Astrocyte (in vitro differentiated cells and primary cell): ENCODE measurements at regions not wholly inside any gene's neighbourhood (a gene's known extent, or its start where the extent isn't known, plus 50 kb on each side); places are given as distances from the start of the nearest gene placed in this dataset.

Source experiments
- EZH2 ChIP-seq: IDR thresholded peaks from 2 replicates; pipeline ENCODE4 v1.6.1; 2012; ENCODE audit warnings: mild to moderate bottlenecking, low read length, inconsistent platforms; ENCODE audit not compliant: insufficient read depth
- TF ChIP-seq, protein P1 (sequence below): IDR thresholded peaks from 2 replicates; pipeline ENCODE4 v1.5.1; 2011; ENCODE audit warnings: low read depth, mild to moderate bottlenecking, inconsistent platforms, low read length, moderate library complexity; ENCODE audit not compliant: insufficient read depth

- TF ChIP-seq, protein P1, sequence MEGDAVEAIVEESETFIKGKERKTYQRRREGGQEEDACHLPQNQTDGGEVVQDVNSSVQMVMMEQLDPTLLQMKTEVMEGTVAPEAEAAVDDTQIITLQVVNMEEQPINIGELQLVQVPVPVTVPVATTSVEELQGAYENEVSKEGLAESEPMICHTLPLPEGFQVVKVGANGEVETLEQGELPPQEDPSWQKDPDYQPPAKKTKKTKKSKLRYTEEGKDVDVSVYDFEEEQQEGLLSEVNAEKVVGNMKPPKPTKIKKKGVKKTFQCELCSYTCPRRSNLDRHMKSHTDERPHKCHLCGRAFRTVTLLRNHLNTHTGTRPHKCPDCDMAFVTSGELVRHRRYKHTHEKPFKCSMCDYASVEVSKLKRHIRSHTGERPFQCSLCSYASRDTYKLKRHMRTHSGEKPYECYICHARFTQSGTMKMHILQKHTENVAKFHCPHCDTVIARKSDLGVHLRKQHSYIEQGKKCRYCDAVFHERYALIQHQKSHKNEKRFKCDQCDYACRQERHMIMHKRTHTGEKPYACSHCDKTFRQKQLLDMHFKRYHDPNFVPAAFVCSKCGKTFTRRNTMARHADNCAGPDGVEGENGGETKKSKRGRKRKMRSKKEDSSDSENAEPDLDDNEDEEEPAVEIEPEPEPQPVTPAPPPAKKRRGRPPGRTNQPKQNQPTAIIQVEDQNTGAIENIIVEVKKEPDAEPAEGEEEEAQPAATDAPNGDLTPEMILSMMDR = no peak
- no peak for TF ChIP-seq EZH2
Measured at GRCh38 chr13:26834646-26835045, 74.1 kb upstream of the GPR12 start.
